ENCODE measurements at regions not wholly inside any gene's neighbourhood (a gene's known extent, or its start where the extent isn't known, plus 50 kb on each side); places are given as distances from the start of the nearest gene placed in this dataset.

DNA sequence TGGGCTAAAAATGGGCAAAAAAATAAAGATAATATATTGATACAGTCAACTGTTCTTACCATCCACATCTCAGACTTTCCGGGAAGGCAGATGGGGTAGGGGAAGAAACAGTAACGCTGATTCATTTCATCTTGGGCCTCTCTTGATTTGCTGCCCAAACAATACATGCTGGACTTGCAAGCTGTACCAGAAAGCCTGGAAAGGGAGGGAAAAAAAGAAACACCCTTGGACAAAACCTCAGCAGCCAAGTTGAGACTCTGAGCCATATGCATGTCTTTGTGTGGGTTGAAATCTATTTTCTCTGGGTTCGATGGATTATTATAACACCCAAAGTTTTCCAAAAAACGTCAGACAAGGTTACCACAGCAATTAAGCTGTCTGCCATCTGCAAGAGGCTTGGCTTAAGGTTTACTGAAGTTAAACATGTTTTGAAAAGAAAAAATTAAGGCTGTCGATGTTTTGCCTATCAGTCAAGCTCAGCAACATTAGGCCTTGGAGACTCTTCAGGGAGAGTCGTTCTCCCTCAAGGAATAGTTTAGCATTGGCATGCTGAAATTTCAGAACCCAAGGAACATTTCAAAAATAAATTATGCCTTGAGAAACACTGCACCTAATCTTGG is 71.2 kb downstream of the PSMG1 start:
- H3K9me3 ChIP-seq (ENCODE audit: low read depth, low read length) = no peaks in the 10 kb centered on the region

DNA sequence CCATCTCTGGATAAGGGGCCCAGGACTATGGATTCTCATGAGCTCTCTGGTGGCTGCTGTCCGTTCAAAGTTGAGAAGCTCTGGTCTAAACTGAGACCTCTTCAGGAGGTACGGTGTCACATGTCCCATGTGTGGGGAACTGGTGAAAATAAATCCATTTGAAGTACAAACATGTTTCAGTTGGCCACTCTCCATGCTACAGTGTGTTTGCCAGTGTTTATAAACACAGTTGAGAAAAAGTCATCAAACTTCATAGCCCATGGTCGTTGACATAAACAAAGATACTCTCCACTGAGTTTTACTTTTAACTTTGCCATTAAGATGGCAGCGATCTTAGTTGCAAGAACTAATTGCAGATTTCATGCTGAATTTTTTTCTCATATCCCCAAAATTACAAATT is 72.8 kb downstream of the PSMG1 start:
- Histone ChIP-seq H3K4me2 (ENCODE audit: insufficient read depth, low read length) (no peak overlapping the region), H3K4me3 (ENCODE audit: insufficient read depth, low read length) (no peak overlapping the region), H3K4me1 (ENCODE audit: insufficient read depth, low read length) (peaks cover 18% of the 10 kb centered on the region), H3K27me3 (ENCODE audit: insufficient read depth, low read length) (peaks cover 3% of the 10 kb centered on the region), H3K79me2 (ENCODE audit: insufficient read depth, low read length) (no peaks in the 10 kb centered on the region), H2AFZ (ENCODE audit: low read length) (no peak overlapping the region), H3K9me3 (ENCODE audit: low read depth, low read length) (no peaks in the 10 kb centered on the region), H3K27ac (ENCODE audit: low read depth, low read length) (no peak overlapping the region), H4K20me1 (ENCODE audit: insufficient read depth, low read length) (no peaks in the 10 kb centered on the region), H3K36me3 (ENCODE audit: insufficient read depth, low read length) (no peaks in the 10 kb centered on the region)
- DNase-seq (ENCODE audit: insufficient read length, low spot score, missing footprints) = no peak
- TF ChIP-seq, protein P1, sequence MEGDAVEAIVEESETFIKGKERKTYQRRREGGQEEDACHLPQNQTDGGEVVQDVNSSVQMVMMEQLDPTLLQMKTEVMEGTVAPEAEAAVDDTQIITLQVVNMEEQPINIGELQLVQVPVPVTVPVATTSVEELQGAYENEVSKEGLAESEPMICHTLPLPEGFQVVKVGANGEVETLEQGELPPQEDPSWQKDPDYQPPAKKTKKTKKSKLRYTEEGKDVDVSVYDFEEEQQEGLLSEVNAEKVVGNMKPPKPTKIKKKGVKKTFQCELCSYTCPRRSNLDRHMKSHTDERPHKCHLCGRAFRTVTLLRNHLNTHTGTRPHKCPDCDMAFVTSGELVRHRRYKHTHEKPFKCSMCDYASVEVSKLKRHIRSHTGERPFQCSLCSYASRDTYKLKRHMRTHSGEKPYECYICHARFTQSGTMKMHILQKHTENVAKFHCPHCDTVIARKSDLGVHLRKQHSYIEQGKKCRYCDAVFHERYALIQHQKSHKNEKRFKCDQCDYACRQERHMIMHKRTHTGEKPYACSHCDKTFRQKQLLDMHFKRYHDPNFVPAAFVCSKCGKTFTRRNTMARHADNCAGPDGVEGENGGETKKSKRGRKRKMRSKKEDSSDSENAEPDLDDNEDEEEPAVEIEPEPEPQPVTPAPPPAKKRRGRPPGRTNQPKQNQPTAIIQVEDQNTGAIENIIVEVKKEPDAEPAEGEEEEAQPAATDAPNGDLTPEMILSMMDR (IDR thresholded peaks at IDR 0.05; ENCODE audit: extremely low read depth, low read depth, low read length) = no peak

More for the DNA sequence above, 71.2 kb downstream of the PSMG1 start:
- no peaks in the 10 kb centered on the region for H3K79me2 ChIP-seq (ENCODE audit: insufficient read depth, low read length)
- H4K20me1 ChIP-seq (ENCODE audit: insufficient read depth, low read length) = no peaks in the 10 kb centered on the region
- no peak overlapping the region for H3K4me2 ChIP-seq (ENCODE audit: insufficient read depth, low read length)
- H3K4me1 ChIP-seq (ENCODE audit: insufficient read depth, low read length) = peaks cover 22% of the 10 kb centered on the region
- TF ChIP-seq, protein P1 (IDR thresholded peaks at IDR 0.05; ENCODE audit: extremely low read depth, low read depth, low read length) = no peak
- H3K27ac ChIP-seq (ENCODE audit: low read depth, low read length) = no peak overlapping the region
- H3K36me3 ChIP-seq (ENCODE audit: insufficient read depth, low read length) = no peaks in the 10 kb centered on the region
- no peak overlapping the region for H2AFZ ChIP-seq (ENCODE audit: low read length)
- peak; percentile 82 for DNase-seq (ENCODE audit: insufficient read length, low spot score, missing footprints)
- peaks cover 3% of the 10 kb centered on the region for H3K27me3 ChIP-seq (ENCODE audit: insufficient read depth, low read length)
- H3K4me3 ChIP-seq (ENCODE audit: insufficient read depth, low read length) = no peak overlapping the region

DNA sequence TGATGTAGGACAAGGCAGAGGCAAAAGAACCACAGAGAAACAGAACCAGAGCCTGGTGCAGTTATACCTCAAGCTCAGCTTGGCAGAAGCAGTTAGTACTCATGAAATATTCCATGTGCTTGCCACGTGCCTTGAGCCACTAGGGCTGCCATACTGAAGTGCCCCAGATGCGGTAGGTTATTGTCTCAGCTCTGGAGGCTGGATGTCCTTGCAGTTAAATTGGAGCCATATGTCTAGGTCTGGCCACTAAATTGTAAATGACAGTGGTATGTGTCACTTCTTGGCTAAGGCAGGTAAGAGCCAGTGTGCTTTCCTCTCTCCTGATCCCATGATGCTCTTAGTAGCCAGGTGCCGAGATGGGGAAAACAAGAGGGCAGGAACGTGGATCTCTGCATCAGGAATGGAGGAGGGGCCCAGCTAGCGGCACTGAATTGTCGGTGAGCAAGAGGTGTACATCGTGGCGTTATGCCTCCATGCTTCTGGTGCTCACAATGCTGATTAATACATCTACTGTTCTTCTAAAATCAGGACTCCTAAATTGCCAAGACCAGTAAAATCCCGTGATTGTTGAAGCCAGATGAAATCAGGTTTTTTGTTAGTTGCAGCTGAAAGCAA is 73.5 kb downstream of the PSMG1 start:
- TF ChIP-seq, protein P1 (IDR thresholded peaks at IDR 0.05; ENCODE audit: extremely low read depth, low read depth, low read length) = no peak
- H3K9me3 ChIP-seq (ENCODE audit: low read depth, low read length) = no peaks in the 10 kb centered on the region
- peaks cover 3% of the 10 kb centered on the region for H3K27me3 ChIP-seq (ENCODE audit: insufficient read depth, low read length)
- no peak overlapping the region for H3K4me2 ChIP-seq (ENCODE audit: insufficient read depth, low read length)
- peaks cover 18% of the 10 kb centered on the region for H3K4me1 ChIP-seq (ENCODE audit: insufficient read depth, low read length)
- H3K36me3 ChIP-seq (ENCODE audit: insufficient read depth, low read length) = no peaks in the 10 kb centered on the region
- no peaks in the 10 kb centered on the region for H4K20me1 ChIP-seq (ENCODE audit: insufficient read depth, low read length)
- no peak overlapping the region for H3K27ac ChIP-seq (ENCODE audit: low read depth, low read length)
- H2AFZ ChIP-seq (ENCODE audit: low read length) = no peak overlapping the region
- no peak overlapping the region for H3K4me3 ChIP-seq (ENCODE audit: insufficient read depth, low read length)
- no peak for DNase-seq (ENCODE audit: insufficient read length, low spot score, missing footprints)
- no peaks in the 10 kb centered on the region for H3K79me2 ChIP-seq (ENCODE audit: insufficient read depth, low read length)

DNA sequence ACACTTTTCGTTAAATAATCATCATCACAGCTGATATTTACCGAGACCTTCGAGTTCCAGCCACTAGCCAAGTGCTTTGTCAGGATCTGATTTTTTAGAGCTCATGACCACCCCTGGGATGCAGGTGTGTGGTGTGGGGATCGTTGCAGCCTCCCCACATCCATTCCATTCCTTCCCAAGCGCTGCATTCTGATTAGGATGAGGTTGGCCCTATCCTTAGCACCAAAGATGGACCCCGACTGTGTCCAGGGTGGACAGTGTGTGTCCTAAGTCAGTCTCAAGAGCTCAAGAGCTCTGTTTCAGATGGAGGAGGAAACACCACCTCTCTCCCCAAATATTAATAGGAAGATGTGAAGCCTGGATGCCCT is 74.1 kb downstream of the PSMG1 start:
- TF ChIP-seq, protein P1 (IDR thresholded peaks at IDR 0.05; ENCODE audit: extremely low read depth, low read depth, low read length) = no peak

More for the DNA sequence above, 74.1 kb downstream of the PSMG1 start:
- Histone ChIP-seq H3K4me2 (ENCODE audit: insufficient read depth, low read length) (no peak overlapping the region), H2AFZ (ENCODE audit: low read length) (no peak overlapping the region), H3K4me3 (ENCODE audit: insufficient read depth, low read length) (no peak overlapping the region), H3K4me1 (ENCODE audit: insufficient read depth, low read length) (peaks cover 18% of the 10 kb centered on the region), H3K27ac (ENCODE audit: low read depth, low read length) (no peak overlapping the region), H3K36me3 (ENCODE audit: insufficient read depth, low read length) (no peaks in the 10 kb centered on the region), H4K20me1 (ENCODE audit: insufficient read depth, low read length) (no peaks in the 10 kb centered on the region), H3K9me3 (ENCODE audit: low read depth, low read length) (no peaks in the 10 kb centered on the region), H3K27me3 (ENCODE audit: insufficient read depth, low read length) (peaks cover 3% of the 10 kb centered on the region), H3K79me2 (ENCODE audit: insufficient read depth, low read length) (no peaks in the 10 kb centered on the region)
- DNase-seq (ENCODE audit: insufficient read length, low spot score, missing footprints) = no peak
